ENCODE measurements at regions not wholly inside any gene's neighbourhood (a gene's known extent, or its start where the extent isn't known, plus 50 kb on each side); places are given as distances from the start of the nearest gene placed in this dataset.

- Histone ChIP-seq H3K23ac (ENCODE audit: low read depth, low read length) (no peak overlapping the region), H4K20me1 (ENCODE audit: insufficient read depth, low read length) (no peaks in the 10 kb centered on the region), H2BK15ac (ENCODE audit: low read depth, low read length) (no peak overlapping the region), H3K9me3 (ENCODE audit: control insufficient read depth, insufficient read depth, low read length) (no peaks in the 10 kb centered on the region), H3K14ac (replicated peaks; ENCODE audit: low read depth, low read length) (no peak overlapping the region), H2AK9ac (replicated peaks; ENCODE audit: low read depth, low read length, poor library complexity) (no peak overlapping the region), H3K79me1 (ENCODE audit: low read depth in 1 of 2, low read length in 2 of 2) (no peaks in the 10 kb centered on the region), H3K18ac (ENCODE audit: low read depth, low read length) (no peak overlapping the region), H3K27ac (ENCODE audit: insufficient read depth, low read length) (no peak overlapping the region), H4K8ac (ENCODE audit: low read depth in 2 of 2, low read length in 2 of 2) (no peak overlapping the region), H3K56ac (ENCODE audit: extremely low read depth, insufficient read depth, low read length) (no peak overlapping the region), H3K4ac (ENCODE audit: low read depth, low read length) (no peak overlapping the region), H3K27me3 (ENCODE audit: control insufficient read depth, insufficient read depth, low read length) (no peaks in the 10 kb centered on the region), H3K4me2 (ENCODE audit: low read depth, low read length) (no peak overlapping the region), H3K9ac (ENCODE audit: low read depth, low read length) (no peak overlapping the region), H2AK5ac (ENCODE audit: low read depth, low read length) (no peak overlapping the region), H3K4me1 (ENCODE audit: control insufficient read depth, insufficient read depth, low read length) (peaks cover 18% of the 10 kb centered on the region), H3K9me1 (ENCODE audit: insufficient read depth, low read length) (no peaks in the 10 kb centered on the region), H2AFZ (replicated peaks; ENCODE audit: low read length, poor library complexity) (no peak overlapping the region), H3K4me3 (ENCODE audit: insufficient read depth, low read depth, low read length) (no peak overlapping the region), H2BK20ac (ENCODE audit: low read depth, low read length) (no peak overlapping the region), H4K5ac (ENCODE audit: low read depth, low read length) (no peak overlapping the region), H2BK120ac (ENCODE audit: low read depth, low read length) (no peak overlapping the region), H2BK5ac (ENCODE audit: low read depth, low read length, poor library complexity, severe bottlenecking) (no peak overlapping the region), H3K36me3 (ENCODE audit: control insufficient read depth, insufficient read depth, low read length) (no peaks in the 10 kb centered on the region), H4K91ac (ENCODE audit: insufficient read depth, low read depth, low read length) (no peak overlapping the region)
- no TSS peak for BruUV-seq (replicated peaks)
- POLR2A ChIA-PET (ENCODE audit: unreplicated experiment) = no interaction called here
- intact Hi-C loops (cut with micrococcal nuclease) (no loop called here), dilution Hi-C loops (cut with HindIII; ENCODE audit: low sequenced_read_pairs, unreplicated experiment) (no loop called here), in situ Hi-C loops (cut with MboI; ENCODE audit: low sequenced_read_pairs) (no loop called here)
- CTCF ChIA-PET = no interaction called here
- DNase-seq (no peak), ATAC-seq (ENCODE audit: low read depth) (no peak)
- 60% methylated on average over 1 of the region's 3 CpGs; no CpG with 5 or more reads in 1 of the 2 experiments for WGBS, 2 experiments (ENCODE audit: extremely low coverage in 2 of 2, insufficient read length in 1 of 2)
- TF ChIP-seq RAD21 (IDR thresholded peaks at IDR 0.05; ENCODE audit: low read length) (no peak), MXI1 (IDR thresholded peaks at IDR 0.05; ENCODE audit: borderline replicate concordance, low read depth, low read length) (no peak), RFX5 (IDR thresholded peaks at IDR 0.05; ENCODE audit: low read depth, low read length) (no peak), CEBPB (IDR thresholded peaks at IDR 0.05; ENCODE audit: low read depth, low read length) (no peak), RCOR1 (IDR thresholded peaks at IDR 0.05; ENCODE audit: insufficient replicate concordance, low read length) (no peak), BHLHE40 (IDR thresholded peaks at IDR 0.05; ENCODE audit: low read depth, low read length) (no peak), POLR2A (IDR thresholded peaks at IDR 0.05; ENCODE audit: low read depth, low read length) (no peak), ELK1 (IDR thresholded peaks at IDR 0.05; ENCODE audit: borderline replicate concordance, low read depth, low read length) (no peak), CHD1 (IDR thresholded peaks at IDR 0.05; ENCODE audit: low read depth, low read length) (no peak), MAFK (IDR thresholded peaks at IDR 0.05; ENCODE audit: low read depth, low read length) (no peak), MAZ (IDR thresholded peaks at IDR 0.05; ENCODE audit: borderline replicate concordance, low read depth, low read length) (no peak), FOS (IDR thresholded peaks at IDR 0.05; ENCODE audit: low read depth, low read length) (no peak), CTCF (conservative IDR thresholded peaks at IDR 0.05; ENCODE audit: low read depth, low read length) (no peak), SMC3 (IDR thresholded peaks at IDR 0.05; ENCODE audit: low read depth, low read length) (no peak), NFE2L2 (IDR thresholded peaks at IDR 0.05; ENCODE audit: low read depth, low read length) (no peak)
- TF ChIP-seq, protein P1, sequence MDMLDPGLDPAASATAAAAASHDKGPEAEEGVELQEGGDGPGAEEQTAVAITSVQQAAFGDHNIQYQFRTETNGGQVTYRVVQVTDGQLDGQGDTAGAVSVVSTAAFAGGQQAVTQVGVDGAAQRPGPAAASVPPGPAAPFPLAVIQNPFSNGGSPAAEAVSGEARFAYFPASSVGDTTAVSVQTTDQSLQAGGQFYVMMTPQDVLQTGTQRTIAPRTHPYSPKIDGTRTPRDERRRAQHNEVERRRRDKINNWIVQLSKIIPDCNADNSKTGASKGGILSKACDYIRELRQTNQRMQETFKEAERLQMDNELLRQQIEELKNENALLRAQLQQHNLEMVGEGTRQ (IDR thresholded peaks at IDR 0.05; ENCODE audit: low read depth, low read length) = no peak
Observed at GRCh38 chr10:76645341-76645740, 992.3 kb downstream of the KCNMA1 start.
